Activated T-helper 1 cell treated with Interleukin-2 at 50 U/mL for 16 hours (primary cell): ENCODE measurements at regions not wholly inside any gene's neighbourhood (a gene's known extent, or its start where the extent isn't known, plus 50 kb on each side); places are given as distances from the start of the nearest gene placed in this dataset.
"Not testable (repeated sequence)": the region's sequence is repeated elsewhere in the genome, so short reads cannot be mapped to it uniquely, and the experiment has no call there.

ENCODE experiments used
- DNase-seq: peaks from one replicate; pipeline ENCODE4 v3.0.0-alpha.2; 2020; ENCODE audit warnings: low read depth

DNA sequence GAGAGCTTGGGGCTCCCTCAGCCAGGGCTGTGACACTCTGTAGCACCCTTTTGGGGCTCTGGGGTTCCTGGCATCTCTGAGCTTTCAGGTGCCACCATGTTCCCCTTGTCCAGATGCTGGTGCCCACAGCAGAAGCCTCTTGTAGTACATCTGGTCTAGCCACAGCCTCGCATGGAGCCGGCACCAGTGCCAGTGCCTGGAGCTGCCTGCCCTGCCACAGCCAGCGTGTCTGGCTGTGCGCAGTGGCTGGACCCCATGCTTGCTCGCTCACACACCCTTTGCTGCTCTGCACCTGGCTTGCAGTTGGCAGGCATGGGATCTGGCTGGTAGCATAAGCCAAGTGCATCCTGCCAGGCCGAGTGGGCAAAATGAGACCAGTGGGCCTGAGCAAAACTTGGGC, 744.8 kb upstream of the GBE1 start:
- DNase-seq = no peak

DNA sequence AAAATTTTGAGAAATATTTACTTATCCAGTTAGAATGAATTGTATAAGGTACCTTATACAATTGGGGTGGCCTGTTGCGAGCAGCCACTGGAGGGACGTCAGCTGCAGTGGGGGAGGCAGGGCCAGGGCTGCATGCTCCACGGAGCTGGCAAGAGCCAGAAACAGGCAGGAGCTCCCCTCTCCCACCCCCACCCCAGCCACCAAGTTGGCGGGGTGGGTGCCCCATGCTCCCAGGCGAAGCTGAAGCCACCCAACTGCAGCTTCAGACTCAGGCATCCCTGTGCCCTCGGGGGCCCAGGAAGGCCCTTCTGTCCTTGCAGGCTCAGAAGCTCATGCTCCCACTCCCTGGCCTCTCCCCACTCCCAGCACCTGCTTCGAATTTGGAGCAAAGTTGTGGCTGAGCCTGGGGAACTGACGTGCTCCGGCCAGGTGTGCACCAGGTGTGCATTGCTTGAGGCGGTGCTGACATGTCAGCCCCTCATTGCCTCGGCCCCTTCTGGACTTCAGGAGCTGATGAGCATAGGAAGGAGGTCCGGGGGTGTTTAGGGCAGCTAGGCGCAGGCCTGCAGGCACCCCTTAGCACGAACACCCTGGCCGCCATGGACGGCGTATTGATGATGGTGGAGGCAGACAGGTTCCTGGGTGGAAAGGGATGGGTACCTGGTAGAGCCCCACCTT, 743.8 kb upstream of the GBE1 start:
- DNase-seq = no peak

GRCh38 chr3:82498186-82498585, 736.7 kb upstream of the GBE1 start:
- DNase-seq = no peak

GRCh38 chr3:82496890-82497560, 735.6 kb upstream of the GBE1 start:
- no peak for DNase-seq

DNA sequence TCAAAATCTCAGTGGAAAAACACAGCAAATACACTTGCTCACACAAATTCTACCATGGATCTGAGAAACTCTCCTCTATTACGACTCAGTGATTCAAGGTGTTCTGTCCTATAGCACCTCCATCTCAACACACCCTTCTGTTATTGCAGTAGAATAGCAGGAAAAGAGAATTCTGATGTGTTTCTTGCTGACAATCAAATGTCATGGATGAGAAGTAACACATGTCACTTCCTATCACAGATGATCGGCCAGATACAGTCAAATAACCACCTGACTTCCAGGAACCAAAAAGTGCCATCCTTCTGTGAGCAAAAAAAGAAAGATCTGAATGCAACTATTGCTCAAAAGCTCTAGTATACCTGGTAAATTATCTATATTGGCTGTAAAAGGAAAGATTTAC, 734.2 kb upstream of the GBE1 start:
- no peak for DNase-seq

DNA sequence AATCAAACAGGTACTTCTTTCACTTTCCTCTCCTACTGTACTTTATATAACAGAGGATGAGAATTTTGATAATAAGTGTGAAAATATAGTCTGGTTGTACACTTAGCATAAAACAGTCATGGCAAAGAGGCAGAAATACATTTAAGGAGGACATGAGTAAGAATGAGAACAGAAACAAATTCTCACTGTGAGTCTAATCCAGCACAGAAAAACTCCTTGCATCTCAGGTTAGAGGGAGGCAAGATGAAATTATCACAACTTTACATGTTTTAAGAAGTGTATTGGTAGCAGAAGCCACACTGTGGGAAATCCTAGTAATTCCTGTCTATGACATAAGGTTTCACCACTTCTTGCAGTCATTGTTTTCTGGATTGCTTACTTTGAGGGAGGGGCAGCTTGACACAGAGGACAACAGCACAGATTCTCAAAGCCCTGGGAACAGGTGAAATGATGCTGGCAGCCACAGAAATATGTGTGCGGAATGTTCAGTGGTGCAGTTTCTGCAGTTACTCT, 733.6 kb upstream of the GBE1 start:
- DNase-seq = no peak

GRCh38 chr3:82493858-82494257, 732.4 kb upstream of the GBE1 start:
- no peak for DNase-seq

GRCh38 chr3:82475306-82475705, 713.9 kb upstream of the GBE1 start:
- DNase-seq = no peak

GRCh38 chr3:82474711-82475110, 713.3 kb upstream of the GBE1 start:
- DNase-seq = no peak

GRCh38 chr3:82473864-82474541, 712.6 kb upstream of the GBE1 start:
- no peak for DNase-seq

GRCh38 chr3:82467051-82467450, 705.6 kb upstream of the GBE1 start:
- DNase-seq = no peak

DNA sequence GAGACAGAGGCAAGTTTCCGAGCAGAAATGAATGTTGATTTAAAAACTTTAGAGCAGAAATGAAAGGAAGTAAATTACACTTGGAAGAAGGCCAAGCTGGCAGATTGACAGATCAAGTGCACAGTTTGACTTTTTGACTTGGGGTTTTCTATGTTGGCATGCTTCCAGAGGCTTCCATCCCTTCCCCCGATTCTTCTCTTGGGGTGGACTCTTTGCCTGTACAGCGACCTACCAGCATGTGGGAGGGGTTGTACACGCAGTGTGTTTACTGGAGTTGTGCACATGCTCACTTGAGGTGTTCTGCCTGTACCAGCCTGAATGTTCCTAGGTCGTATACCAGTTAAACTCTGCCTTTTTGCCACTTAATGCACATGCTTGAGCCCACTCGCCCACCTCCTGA, 701.5 kb upstream of the GBE1 start:
- no peak for DNase-seq

DNA sequence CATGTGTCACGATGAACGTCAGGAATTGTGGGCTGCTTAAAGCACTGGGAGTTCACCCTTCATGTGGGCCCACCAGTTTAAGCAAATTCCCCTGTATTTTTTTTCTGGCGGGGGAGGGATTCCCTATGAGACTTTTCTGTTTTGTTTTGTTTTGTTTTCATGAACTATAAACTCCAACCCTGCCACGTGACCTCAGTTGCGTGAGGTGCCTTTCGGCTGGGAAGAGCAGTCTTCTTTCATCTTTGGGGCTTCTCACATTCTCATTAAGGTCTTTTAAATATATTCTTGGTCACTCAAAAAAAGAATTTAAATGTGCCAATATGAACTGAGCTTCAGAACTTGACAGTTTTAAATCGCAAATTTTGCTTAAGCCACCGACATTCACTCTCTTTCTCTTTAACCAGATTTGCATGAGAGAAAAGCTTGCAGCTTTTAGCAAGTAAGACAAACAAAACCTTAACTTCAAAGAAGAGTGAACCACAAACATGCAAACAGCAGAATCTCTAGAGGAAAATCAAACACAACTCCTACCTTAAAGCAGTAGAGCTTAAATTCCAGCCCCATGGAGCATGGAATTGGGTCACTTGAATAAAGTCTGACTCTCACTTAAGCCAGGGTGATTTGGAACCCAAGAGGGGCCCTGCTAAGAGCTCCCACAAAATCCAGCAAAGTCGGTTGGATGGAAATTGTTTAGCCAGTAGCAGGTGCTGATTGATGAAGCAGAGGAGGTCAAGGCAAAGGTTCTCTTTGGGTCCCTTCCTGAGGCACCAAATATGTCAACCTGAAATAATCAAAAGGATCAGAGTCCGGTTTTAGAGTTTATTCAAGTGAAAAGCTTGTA, 699.8 kb upstream of the GBE1 start:
- no peak for DNase-seq

DNA sequence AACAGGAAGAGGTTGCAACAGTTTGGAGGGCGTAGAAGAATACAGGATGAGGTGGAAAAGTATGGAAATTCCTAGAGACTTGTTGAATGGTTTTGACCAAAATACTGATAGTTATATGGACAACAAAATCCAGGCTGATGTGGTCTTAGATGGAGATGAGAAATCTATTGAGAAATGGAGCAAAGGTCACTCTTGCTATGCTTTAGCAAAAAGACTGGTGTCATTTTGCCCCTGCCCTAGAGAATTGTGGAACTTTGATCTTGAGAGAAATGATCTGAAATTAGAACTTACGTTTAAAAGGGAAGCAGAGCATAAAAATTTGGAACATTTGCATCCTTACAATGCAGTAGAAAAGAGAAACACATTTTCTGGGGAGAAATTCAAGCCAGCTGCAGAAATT, 686.9 kb upstream of the GBE1 start:
- no peak for DNase-seq

GRCh38 chr3:82428821-82429220, 667.4 kb upstream of the GBE1 start:
- DNase-seq = not testable (repeated sequence)

DNA sequence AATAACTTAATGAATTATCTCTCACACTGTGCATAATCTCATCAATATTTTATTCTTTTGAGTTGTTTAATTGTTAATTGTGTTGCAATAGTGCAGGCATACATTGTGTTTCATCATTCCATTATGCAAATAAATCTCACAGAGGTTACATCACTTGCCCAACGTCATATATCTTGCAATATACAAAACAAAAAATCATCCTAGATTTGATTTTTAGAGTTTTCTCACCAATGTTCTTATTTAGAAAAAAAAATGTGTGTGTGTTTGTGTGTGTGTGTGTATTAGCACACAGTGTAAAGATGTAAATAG, 662.5 kb upstream of the GBE1 start:
- no peak for DNase-seq

DNA sequence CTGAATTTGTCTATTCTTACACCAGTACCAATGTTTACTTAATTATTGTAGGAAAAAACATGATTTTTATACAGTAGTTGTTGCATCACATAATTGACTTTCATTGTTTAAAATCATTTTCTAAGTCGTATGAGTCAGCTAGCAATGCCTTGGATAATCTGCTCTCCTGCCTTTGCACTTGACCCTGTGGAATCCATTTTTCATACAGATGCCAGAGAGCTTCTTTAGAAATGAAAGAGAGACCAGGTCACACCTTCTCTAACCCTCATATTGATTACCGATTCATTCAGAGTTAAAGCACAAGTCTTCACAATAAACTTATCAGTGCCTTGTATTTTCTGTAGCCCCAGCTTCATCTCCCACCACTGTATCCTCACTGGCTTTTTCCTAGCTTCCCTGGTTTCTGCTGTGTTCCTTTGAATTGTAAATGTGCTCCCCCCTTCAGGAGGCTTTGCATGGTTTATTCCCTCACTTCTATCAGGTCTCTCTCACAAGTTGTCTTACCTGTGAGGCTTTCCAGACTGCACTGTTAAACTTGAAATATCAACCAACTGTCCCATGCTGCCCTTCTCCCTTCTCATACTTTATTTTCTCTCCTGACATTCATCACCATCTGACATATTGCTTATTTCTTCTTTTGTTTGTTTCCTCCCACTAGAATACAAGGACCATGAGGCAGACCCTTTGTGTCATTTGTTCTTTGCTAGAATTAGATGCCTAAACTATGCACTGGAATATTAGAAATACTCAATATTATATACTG, 662.0 kb upstream of the GBE1 start:
- DNase-seq = no peak

- no peak for DNase-seq
Observed at GRCh38 chr3:82416830-82417229, 655.4 kb upstream of the GBE1 start.

GRCh38 chr3:82416349-82416748, 654.9 kb upstream of the GBE1 start:
- no peak for DNase-seq

- DNase-seq = no peak
Observed at GRCh38 chr3:82413171-82413570, 651.7 kb upstream of the GBE1 start.

- no peak for DNase-seq
Observed at GRCh38 chr3:82410366-82410765, 648.9 kb upstream of the GBE1 start.

GRCh38 chr3:82409842-82410241, 648.4 kb upstream of the GBE1 start:
- DNase-seq = no peak
